HG02588 (cell line): ENCODE measurements at regions not wholly inside any gene's neighbourhood (a gene's known extent, or its start where the extent isn't known, plus 50 kb on each side); places are given as distances from the start of the nearest gene placed in this dataset.
A peak's percentile ranks its signal among the peaks of the same experiment; 100 is the strongest.

Source experiments
- ATAC-seq: cut with Tn5 transposase; IDR thresholded peaks from one replicate; pipeline ENCODE4 v1.9.1; 2021; ENCODE audit warnings: mild to moderate bottlenecking, moderate library complexity; ENCODE audit not compliant: unreplicated experiment

- peak; percentile 60 for ATAC-seq
These were observed 82.6 kb upstream of the PREP start for GRCh38 chr6:105485456-105485855.

GRCh38 chr6:105484238-105485161 lies 81.6 kb upstream of the PREP start:
- ATAC-seq, result no peak

- no peak for ATAC-seq
These were observed 80.6 kb upstream of the PREP start for GRCh38 chr6:105483492-105483891.

GRCh38 chr6:105482921-105483320 lies 80.0 kb upstream of the PREP start:
- ATAC-seq, result no peak

- no peak for ATAC-seq
These were observed 79.5 kb upstream of the PREP start for GRCh38 chr6:105482227-105482844.

- ATAC-seq, result no peak
These were observed 74.1 kb upstream of the PREP start for GRCh38 chr6:105476978-105477377.

GRCh38 chr6:105474234-105474633 lies 71.4 kb upstream of the PREP start:
- no peak for ATAC-seq

- no peak for ATAC-seq
These were observed 67.1 kb upstream of the PREP start for GRCh38 chr6:105469946-105470345.

- no peak for ATAC-seq
These were observed 66.0 kb upstream of the PREP start for GRCh38 chr6:105468850-105469249.

GRCh38 chr6:105460860-105461259 lies 58.0 kb upstream of the PREP start:
- ATAC-seq, result no peak

GRCh38 chr6:105459864-105460263 lies 57.0 kb upstream of the PREP start:
- no peak for ATAC-seq

GRCh38 chr6:105459049-105459448 lies 56.2 kb upstream of the PREP start:
- peak; percentile 91 for ATAC-seq

GRCh38 chr6:105458551-105458950 lies 55.7 kb upstream of the PREP start:
- peak; percentile 45 for ATAC-seq

- no peak for ATAC-seq
These were observed 55.2 kb upstream of the PREP start for GRCh38 chr6:105458084-105458483.

GRCh38 chr6:105453968-105454367 lies 51.1 kb upstream of the PREP start:
- no peak for ATAC-seq

GRCh38 chr6:105452924-105453756 lies 50.3 kb upstream of the PREP start:
- peak; percentile 66 for ATAC-seq
